ENCODE measurements at regions not wholly inside any gene's neighbourhood (a gene's known extent, or its start where the extent isn't known, plus 50 kb on each side); places are given as distances from the start of the nearest gene placed in this dataset.

DNA sequence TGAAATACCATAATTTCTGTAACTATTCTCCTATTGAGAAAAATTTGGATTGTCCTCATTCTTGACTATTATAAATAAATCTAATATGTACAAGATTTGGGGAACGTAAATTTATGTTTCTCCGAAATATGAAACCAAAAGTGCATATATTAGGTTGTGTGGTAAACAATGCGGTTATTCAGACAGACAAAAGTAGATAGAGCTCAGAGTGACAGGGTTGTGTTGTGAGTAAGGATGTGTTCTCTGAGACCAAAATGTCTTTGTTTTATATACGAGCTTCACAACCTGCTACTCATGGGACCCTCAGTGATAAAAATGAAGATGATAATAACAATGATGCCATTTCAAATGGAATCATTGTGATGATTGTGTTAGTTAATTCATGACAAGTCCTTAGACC lies 796.3 kb upstream of the SLC10A2 start:
- H3K4me3 ChIP-seq (replicated peaks in 1 of 2; ENCODE audit: low read depth in 2 of 2, low read length in 2 of 2), result no peak overlapping the region
- DNase-seq (ENCODE audit: low read depth in 2 of 2), result no peak
- TF ChIP-seq CTCF (IDR thresholded peaks at IDR 0.05; ENCODE audit: low read depth, low read length), result no peak

DNA sequence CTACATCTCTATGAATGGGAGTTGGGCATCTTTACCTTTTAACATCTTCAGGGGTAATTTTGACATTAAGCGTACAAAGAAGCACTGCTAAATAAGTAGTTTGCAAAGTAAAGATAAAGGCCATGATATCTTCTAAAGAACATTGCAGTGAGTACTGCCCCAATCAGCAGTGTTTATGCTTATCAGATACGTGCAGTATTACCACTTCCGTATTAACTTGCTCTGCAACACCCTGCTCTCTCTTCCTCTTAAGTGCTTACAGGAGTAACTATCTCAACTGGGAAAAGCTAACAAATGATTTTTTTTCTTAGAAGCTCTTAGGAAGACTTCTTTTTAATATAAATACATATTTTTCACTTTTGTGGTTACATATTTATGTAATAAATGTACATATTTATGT lies 793.7 kb upstream of the SLC10A2 start:
- DNase-seq (ENCODE audit: low read depth in 2 of 2), result no peak
- no peak overlapping the region for H3K4me3 ChIP-seq (replicated peaks in 1 of 2; ENCODE audit: low read depth in 2 of 2, low read length in 2 of 2)
- TF ChIP-seq CTCF (IDR thresholded peaks at IDR 0.05; ENCODE audit: low read depth, low read length), result no peak

DNA sequence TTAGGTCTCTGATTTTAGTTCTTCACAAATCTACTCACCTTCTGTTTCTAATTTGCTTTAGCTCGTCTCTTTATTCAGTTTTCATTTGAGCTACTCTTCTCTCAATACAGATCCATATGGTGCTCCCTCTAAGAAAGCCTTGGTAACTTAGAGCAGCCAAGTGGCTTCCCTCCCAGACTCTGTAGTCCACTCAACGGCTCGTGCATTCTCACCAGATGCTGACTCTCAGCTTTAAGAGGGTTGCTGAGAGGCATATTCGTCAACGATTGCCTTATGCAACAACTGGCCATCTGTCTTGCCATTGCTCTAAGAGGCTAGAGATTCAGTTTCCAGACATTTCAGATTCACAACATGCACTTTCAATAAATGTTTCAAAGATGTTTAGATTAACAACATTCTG lies 785.8 kb upstream of the SLC10A2 start:
- no peak for DNase-seq (ENCODE audit: low read depth in 2 of 2)
- no peak overlapping the region for H3K4me3 ChIP-seq (replicated peaks in 1 of 2; ENCODE audit: low read depth in 2 of 2, low read length in 2 of 2)
- TF ChIP-seq CTCF (IDR thresholded peaks at IDR 0.05; ENCODE audit: low read depth, low read length), result no peak

- TF ChIP-seq CTCF (IDR thresholded peaks at IDR 0.05; ENCODE audit: low read depth, low read length), result no peak
- no peak overlapping the region for H3K4me3 ChIP-seq (replicated peaks in 1 of 2; ENCODE audit: low read depth in 2 of 2, low read length in 2 of 2)
- DNase-seq (ENCODE audit: low read depth in 2 of 2), result no peak
Measured at GRCh38 chr13:103844471-103844870, 778.3 kb upstream of the SLC10A2 start.

DNA sequence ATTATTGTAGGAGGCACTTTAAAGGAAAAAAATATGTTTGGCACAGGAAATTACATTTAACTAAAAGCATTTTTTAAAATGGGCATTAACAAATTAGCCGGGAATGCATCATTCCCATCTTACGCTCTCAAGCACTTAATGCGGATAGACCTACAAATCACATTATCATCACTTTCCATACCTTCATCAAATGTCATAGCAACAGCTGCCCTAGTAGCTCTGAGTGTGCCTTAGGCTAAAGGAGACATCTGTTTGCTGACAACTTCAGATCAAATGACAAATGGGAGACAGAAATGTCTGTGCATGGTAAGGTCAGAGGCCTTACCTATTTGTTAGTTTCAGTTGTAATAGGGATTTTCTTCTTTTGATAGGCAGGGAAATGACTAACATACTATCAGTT lies 773.2 kb upstream of the SLC10A2 start:
- no peak overlapping the region for H3K4me3 ChIP-seq (replicated peaks in 1 of 2; ENCODE audit: low read depth in 2 of 2, low read length in 2 of 2)
- DNase-seq (ENCODE audit: low read depth in 2 of 2), result no peak
- TF ChIP-seq CTCF (IDR thresholded peaks at IDR 0.05; ENCODE audit: low read depth, low read length), result no peak

- no peak overlapping the region for H3K4me3 ChIP-seq (replicated peaks in 1 of 2; ENCODE audit: low read depth in 2 of 2, low read length in 2 of 2)
- no peak for TF ChIP-seq CTCF (IDR thresholded peaks at IDR 0.05; ENCODE audit: low read depth, low read length)
- DNase-seq (ENCODE audit: low read depth in 2 of 2), result no peak
Measured at GRCh38 chr13:103835052-103835451, 768.8 kb upstream of the SLC10A2 start.

GRCh38 chr13:103833294-103833852 lies 767.2 kb upstream of the SLC10A2 start:
- no peak overlapping the region for H3K4me3 ChIP-seq (replicated peaks in 1 of 2; ENCODE audit: low read depth in 2 of 2, low read length in 2 of 2)
- no peak for DNase-seq (ENCODE audit: low read depth in 2 of 2)
- TF ChIP-seq CTCF (IDR thresholded peaks at IDR 0.05; ENCODE audit: low read depth, low read length), result no peak
